GM21737 (cell line): ENCODE measurements at regions not wholly inside any gene's neighbourhood (a gene's known extent, or its start where the extent isn't known, plus 50 kb on each side); places are given as distances from the start of the nearest gene placed in this dataset.

Experiments
- ATAC-seq: cut with Tn5 transposase; IDR thresholded peaks from one replicate; pipeline ENCODE4 v1.9.1; 2021; ENCODE audit warnings: mild to moderate bottlenecking, moderate library complexity; ENCODE audit not compliant: unreplicated experiment

DNA sequence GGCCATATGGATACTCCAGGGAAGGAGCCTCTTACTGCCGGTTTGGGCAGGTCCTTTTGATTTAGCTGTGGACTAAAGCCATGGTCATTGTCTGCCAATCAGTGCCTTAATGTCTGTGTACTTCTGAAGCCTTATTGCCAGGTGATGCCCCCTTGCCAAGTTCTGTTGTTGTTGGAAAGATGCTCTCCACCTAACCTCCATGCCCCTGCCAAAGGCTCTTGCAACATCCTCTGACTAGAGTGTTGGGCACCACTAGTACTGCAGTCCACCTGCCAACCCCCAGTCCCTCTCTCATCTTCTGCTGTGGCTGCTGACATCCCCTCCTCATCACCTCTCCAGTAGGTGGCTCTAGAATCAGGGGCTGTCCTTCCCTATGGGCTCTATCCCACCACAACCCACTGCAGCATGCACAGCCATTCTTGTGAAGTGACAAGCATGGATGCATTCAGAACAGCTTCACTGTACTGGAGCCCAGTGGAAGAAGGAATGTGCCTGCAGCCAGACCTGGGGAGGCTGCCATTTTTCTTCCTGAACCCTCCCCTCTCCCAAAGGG lies 375.3 kb upstream of the CDH5 start:
- no peak for ATAC-seq

DNA sequence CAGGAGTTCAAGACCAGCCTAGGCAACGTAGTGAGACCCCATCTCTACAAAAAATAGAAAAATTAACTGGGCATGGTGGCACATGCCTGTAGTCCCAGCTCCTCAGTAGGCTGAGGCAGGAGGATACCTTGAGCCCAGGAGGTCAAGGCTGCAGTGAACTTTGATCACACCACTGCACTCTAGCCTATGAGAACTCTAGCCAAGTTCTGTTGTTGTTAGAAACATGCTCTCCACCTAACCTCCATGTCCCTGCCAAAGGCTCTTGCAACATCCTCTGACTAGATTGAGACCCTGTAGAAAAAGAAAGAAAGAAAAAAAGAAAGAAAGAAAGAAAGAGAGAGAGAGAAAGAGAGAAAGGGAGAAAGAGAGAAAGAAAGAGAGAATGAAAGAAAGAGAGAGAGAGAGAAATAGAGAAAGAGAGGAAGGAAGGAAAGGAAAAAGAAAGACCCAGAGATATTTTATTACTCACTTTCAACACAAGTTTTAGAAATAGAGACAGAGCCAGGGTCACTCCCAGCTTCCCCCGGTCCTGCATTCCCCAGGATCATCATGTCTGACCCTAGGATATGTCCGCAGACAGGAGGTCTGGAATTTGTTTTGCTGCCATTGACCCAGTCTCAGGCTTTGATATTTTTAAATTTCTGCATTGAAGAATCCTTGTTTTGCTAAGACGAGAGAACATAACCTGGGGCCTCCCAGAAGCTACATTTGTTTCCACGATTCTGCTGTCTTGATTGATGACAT lies 376.5 kb upstream of the CDH5 start:
- ATAC-seq, result no peak

DNA sequence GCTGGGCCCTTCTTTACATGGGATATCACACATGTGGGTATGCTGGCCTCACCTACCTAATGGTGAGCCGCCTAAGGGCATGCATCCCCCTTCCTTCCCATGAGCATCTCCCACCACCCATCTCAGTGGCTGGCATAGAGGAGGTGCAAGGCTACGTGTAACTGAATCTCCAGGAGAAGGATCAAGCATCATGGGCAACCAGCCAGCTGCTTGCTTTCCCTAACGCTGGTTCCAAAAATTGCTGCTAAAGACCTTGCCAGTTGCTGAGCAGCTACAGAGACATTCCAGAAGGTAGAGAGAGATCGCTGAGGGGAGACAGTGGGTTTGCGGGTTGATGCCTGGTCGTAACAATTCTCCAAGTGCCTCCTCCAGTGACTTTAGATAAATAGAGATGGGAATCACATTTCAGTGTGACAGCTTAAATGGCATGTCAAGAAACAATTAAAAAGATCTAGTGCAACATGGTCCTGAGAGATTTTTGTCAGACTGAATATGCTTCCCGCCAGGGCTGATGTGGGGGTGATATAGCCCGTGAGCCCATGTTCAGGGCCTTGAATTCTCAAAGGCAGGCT lies 378.4 kb upstream of the CDH5 start:
- no peak for ATAC-seq

DNA sequence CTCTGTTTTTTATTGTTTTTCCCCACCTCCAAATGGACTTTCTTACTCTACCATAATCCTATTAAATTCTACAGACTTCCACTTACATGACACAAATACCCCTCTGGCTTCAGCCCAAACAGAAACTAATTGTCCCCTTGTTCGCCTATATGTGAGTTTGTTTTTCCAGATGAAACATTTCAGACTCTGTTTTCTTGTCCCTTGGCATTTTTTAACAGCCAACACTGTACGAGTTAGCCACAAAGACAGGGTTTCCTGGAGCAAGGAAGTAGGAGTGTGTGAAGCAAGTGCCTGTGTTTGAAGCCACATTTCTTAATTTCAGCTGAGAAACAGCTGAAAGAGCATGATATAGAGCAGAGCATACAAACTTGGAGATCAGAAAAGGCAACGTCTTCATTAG lies 382.2 kb upstream of the CDH5 start:
- ATAC-seq, result no peak

DNA sequence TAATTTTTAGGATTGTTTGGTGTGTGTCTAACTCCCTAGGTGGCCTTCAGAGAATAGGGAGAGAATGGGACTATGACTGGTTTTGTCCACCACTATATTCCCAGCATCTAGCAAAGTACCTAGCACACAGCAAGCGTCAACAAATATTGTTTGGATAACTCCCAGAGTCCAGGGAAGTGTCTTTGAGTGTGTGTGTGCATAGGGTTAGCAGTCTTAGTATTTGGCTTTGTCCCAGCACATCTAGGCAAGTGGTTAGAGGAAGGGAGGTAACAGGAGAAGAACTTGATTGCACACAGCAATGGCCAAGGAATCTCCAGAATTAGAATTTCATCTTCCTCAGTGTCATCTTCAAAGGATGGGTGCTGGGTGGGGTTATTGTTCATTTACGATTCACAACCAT lies 385.4 kb upstream of the CDH5 start:
- no peak for ATAC-seq

DNA sequence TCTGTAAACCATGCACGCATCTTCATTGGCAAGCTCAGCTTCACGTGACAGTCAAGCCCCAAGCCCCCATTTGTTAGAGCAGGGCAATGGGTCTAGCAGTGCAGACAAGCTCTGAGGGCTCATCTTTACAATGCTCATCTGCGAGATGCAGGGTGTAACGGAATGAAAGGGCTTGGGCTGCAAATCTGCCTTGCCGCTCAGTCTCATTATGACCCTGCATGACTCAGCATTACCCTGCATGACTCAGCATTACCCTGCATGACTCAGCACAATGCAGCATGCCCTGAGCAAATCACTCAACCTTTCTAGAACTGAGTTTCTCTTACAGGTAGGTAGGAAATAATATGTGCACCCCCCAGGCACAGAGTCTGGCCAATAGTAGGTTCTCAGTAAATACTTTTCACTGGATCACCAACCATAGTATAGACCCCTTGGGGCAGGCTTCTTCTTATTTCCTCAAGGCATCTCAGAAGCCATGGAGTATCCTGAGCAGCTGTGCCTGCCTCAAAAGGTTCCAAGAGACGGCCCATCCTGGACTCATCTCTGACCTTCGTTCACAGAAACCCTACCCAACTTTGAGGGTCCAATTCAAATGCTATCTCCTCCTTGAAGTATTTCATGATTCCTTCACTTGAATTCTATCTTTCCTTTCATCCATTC lies 391.3 kb upstream of the CDH5 start:
- no peak for ATAC-seq

DNA sequence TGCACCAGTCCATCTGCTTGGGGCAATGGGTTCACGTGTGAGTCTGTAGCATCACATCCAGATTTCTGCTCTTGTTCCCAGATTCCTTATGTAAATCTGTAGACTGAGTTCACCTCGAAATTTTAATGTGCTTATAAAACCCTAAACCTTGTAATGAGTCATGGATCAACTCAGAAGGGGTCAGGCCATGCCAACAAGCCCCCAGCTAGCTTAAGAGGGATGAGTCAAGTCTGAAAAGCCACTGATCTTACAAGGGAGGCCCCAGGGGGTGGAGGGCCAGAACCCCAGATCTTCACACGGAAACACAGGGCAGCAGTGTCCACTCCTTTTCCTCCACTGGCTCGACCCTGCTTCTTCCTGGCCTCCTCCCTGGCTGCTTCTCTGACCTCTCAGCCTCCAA lies 399.1 kb upstream of the CDH5 start:
- ATAC-seq, result no peak

DNA sequence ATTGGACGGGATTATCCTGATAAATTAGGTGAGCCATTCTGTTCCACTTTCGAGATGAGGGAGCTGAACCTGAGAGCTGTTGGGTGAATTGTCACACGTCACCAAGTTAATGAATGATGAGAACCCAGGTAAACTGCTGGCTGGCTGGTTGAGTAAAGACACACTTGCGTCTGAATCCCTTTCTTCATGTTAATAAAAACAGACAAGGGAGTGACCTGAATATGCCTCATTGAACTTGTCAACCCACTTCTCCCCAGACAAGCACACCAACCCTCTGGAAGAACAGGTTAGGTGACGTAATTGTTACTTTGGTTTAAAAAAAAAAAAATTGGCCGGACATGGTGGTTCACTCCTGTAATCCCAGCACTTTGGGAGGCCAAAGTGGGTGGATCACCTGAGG lies 400.9 kb upstream of the CDH5 start:
- no peak for ATAC-seq

DNA sequence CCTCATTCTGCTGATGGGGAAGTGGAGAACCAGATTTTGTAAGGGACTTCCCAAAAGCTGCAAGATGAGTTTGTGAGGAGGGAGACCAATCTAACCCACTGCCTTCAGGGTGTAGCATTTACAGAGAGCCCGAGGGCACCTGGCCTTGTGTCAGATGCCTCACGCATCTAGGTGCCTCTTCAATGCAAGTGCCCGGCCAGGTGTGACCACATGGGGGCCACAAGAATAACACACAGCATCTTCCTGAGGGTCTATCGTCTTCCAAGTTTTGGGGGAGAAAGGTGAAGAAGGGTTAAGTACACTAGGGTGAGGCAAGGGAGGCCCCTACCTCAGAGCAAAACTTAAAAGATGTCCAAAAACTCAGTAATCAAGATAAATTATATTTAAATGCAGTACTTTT lies 401.7 kb upstream of the CDH5 start:
- no peak for ATAC-seq

DNA sequence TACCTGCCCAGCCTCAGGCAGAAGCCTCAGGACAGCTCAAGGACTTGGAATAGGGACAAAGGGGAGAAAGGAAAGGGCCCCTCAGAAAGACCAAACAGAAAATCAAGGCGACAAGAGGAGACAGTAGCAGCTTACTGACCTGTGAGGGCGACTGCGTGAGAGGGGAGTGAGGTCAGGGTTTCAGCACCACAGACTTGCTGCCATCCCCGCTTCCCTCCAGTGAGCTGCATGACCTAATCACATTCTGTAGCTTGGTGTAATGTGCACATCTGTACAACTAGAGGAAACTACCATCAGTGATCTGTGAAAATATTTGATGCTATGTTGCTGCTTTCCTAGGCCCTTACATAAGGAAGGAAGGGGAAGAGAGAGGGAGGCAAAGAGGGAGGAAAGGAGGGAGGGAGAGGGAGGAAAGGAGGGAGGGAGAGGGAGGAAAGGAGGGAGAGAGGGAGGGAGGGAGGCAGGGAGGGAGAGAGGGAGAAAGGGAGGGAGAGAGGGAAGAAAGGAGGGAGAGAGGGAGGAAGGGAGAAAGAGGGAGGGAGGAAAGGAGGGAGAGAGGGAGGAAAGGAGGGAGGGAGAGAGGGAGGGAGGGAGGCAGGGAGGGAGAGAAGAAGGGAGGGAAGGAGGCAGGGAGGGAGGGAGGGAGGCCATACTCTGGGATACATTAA lies 404.9 kb upstream of the CDH5 start:
- no peak for ATAC-seq

DNA sequence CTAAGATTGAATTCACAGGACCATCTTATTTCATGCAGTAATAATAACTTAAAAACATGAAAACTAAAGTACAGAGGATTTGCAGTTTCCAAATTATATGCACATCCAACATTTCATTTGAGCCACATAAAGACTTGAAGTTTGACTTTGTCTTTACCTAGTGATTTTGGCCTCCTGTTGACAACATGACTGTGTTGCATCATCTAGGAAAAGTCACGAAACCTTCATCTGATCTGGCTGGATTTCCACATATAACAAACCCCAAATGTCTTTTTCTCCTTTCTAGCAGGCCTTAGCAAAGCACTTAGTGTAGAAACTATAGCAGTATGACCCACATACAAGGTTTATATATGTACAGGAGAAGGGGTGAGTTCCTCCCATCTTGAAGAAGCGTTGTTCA lies 406.5 kb upstream of the CDH5 start:
- no peak for ATAC-seq

DNA sequence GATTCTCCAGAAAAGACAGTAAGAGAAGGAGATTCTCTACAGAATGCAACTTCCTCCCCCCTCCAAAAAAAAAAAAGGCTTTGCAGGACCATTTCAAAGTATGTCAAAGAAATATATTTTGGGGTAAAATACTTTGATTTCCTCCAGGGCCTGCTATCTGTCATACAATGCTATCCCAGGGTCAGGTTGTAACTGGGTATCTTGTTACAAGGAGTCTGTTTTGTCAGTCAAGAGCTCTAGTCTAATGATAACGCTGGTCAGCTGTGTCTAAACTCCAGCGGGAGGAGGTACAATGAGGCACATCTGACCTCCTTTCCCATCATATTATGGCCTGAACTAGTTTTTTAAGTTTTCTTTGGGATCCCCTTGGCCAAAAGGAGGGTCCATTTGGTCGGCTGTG lies 408.4 kb upstream of the CDH5 start:
- no peak for ATAC-seq

DNA sequence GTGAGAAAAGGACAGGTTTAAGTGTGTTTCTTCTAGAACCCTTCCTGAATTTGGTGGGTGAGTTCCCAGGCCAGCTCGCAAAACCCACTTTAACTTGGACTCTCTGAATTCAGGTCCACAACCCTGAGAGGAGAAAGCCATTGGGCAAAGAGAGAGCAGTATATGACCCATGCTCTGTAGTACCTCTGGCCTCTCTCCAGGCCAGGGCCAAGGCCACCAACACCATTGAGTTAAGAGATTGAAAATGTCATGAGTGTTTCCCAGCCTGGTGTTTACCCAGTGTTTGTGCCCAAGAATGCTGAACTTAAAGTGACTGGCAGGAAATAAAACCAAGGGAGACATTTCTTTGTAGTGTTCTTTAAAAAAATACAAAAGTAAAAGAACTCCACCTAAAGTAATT lies 410.4 kb upstream of the CDH5 start:
- ATAC-seq, result no peak

DNA sequence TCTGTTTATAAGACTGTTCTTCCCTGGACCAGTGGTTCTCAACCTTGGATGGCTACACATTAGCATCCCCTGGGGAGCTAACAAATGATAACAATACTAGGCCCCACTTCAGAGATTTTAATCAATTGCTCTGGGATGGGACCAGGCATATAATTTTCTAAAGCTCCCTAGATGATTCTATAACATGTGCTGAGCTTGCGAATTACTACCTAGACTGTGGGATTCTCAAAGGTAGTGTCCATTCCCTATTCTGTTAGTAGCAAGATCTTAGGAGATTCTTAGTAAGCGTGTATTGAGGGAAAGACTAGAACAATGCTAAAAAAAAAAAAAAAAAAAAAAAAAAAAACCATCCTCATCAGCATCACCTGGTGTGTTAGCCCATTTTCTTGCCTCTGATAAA lies 412.0 kb upstream of the CDH5 start:
- ATAC-seq, result no peak

DNA sequence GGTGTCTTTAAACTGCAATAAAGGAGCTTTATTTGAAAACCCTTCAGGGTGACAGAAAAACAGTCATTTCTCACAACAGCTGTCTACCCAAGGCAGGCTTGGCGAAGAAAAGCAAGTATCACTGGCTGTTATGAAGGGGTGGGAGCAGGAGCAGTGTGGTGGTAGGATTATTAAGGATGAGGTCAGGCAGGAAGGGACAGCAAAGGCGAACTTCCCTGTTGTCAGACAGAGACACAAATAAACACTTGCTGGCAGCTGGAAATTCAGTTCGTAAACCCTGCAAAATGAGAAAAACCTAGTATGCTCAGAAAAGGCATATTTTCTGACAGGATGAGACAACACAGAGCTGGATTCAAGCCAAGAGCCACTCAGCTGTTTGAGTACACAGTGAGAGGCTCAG lies 416.3 kb upstream of the CDH5 start:
- ATAC-seq, result no peak

DNA sequence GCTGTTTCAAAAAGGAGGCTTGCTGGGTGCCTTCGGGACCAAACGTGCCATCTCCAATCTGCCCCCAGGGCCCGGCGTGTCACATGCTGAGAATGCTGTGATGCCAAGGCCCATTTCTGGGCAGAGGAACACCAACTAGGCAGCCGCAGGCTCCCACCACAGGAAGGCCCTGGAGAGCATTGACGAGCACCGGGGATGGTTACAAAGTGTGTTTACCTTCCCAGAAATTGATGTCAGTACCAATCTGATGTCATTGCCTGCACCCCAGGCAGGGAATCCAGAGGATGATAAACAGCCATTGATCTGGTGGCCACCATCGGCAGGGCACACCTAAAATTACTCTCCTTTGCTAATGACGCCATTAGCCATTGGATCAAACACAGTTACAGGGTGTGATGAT lies 418.1 kb upstream of the CDH5 start:
- ATAC-seq, result no peak

DNA sequence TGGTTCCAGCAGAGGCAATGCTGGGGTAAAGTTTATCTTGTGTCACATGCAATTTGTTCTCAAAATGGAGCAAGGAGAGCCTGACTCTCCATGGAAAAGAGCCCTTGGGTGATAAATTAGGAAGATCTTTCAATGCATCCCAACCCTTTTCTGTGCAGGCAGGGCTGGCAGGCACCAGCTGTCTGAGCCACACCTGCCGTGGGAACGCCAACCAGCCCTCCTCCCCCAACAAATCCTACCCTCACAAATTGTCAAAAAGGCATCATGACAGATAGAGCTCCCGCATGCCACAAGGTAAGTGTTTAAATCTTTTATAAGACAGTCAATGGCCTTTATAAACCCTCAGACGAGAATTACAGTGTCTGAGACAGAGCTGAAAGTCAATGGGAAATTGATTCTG lies 418.5 kb upstream of the CDH5 start:
- ATAC-seq, result no peak

DNA sequence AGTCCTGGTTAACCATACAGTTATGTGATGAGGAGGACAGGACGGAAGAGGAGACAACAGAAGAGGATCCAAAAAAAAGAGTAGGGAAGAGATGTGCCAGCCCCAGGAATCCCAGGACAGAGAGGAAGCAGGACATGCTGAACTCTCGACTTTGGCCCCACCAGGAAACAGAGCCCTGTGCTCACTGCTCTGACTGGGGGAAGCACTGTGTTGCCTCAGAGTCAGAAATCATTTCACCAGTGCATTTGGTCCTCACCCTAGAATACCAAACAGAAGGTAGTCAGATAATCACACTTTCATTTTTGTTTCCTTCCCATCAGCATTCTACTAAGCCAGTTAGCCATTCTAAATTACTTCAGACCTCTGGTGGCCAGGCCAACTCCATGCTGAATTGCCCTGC lies 421.0 kb upstream of the CDH5 start:
- no peak for ATAC-seq

DNA sequence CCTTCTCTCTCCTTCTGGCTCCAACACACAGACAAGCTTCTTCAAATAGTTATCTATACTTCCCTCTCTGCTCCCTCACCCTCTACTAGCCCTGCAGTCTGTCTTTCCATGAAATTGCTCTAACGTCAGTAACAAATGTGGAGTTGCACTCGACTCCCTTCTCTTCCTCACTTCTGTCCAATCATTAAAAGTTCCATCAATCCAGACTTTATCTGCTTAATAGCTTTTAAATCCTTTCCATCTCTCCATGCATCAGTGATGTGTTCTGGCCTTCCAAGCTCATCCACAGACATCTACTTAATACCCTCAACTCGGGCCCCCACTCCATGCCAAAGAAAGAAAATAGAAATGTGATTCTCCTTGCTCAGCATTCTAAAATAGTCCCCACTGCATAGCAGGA lies 422.1 kb upstream of the CDH5 start:
- ATAC-seq, result no peak

DNA sequence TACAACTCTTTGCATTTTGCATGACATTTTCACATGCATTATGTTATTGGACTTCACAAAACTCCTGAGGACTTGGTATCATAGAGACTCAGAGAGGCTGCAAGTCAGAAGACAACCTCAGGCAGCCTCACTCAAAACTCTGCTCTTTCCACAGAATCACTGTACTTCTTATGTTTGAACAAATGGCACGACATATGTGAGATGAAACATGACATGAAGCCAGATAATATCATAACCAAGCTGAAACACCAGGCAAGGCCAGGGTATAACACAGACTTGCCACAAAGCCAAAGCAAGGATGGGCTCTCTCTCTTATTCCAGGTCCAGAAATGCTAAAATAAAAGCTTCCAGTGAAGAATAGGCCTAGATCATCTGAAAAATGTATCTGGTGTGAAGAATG lies 425.8 kb upstream of the CDH5 start:
- no peak for ATAC-seq

DNA sequence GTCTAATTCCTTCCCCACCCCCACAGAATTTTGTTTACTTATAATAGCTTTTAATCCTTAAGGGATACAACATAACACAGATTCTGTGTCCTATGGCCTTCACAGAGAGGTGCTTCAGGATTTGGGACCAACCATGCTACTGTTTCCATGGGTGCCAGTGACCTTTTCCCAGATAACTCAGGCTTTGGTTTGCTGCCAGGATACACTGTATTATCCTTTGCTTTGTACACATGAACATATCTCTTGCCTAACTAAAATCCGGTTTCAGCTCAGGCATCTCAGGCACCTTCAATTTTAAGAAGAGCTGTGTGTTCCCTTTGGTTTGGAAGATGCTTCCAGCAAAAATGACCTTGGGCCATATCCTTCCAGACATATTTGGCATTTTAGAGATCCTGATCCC lies 428.4 kb upstream of the CDH5 start:
- ATAC-seq, result no peak

DNA sequence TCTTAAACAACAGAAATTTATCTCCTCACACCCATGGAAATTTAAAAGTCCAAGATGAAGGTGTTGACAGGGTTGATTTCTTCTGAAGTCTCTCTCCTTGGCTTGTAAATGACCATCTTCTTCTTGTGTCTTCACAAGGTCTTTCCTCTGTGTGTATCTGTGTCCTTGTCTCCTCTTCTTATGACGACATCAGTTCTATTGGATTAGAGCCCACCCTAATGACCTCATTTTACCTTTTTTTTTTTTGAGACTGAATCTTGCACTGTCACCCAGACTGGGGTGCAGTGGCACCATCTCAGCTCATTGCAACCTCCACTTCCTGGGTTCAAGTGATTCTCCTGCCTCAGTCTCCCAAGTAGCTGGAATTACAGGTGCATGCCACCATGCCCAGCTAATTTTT lies 429.0 kb upstream of the CDH5 start:
- ATAC-seq, result no peak
